HepG2 (cell line): ENCODE measurements at regions not wholly inside any gene's neighbourhood (a gene's known extent, or its start where the extent isn't known, plus 50 kb on each side); places are given as distances from the start of the nearest gene placed in this dataset.
A peak's percentile ranks its signal among the peaks of the same experiment; 100 is the strongest.

Experiments used
- CTCF ChIP-seq: sonication (generic); formaldehyde crosslinking; IDR thresholded peaks from 2 replicates; pipeline ENCODE4 v1.5.0; 2020; ENCODE audit warnings: mild to moderate bottlenecking, missing genetic modification reagents, moderate library complexity
- KDM4B ChIP-seq: sonication (generic); formaldehyde crosslinking; IDR thresholded peaks from 2 replicates; pipeline ENCODE4 v1.4.0; 2020; ENCODE audit warnings: missing genetic modification reagents
- KLF6 ChIP-seq: IDR thresholded peaks from 2 replicates; pipeline ENCODE4 v1.8.0; 2016; ENCODE audit warnings: missing biosample characterization, missing genetic modification reagents
- MAZ ChIP-seq, 2 experiments: sonication (generic) in 1 of 2; formaldehyde crosslinking in 1 of 2; IDR thresholded peaks; 2 replicates each; pipeline versions ENCODE4 v1.5.0 to v1.6.1; 2012 to 2020; ENCODE audit warnings: low read depth in 2 of 2, mild to moderate bottlenecking in 2 of 2, borderline replicate concordance in 1 of 2, improper control_type of control experiment in 1 of 2, low read length in 1 of 2, missing genetic modification reagents in 1 of 2, moderate library complexity in 1 of 2
- NR1H2 ChIP-seq: sonication (generic); formaldehyde crosslinking; IDR thresholded peaks from 2 replicates; pipeline ENCODE4 v1.8.1; 2022; ENCODE audit warnings: low read depth, missing genetic modification reagents, borderline replicate concordance
- PATZ1 ChIP-seq: sonication (generic); formaldehyde crosslinking; IDR thresholded peaks from 2 replicates; pipeline ENCODE4 v1.4.0; 2020; ENCODE audit warnings: missing genetic modification reagents
- POGK ChIP-seq: sonication (generic); formaldehyde crosslinking; conservative IDR thresholded peaks from 2 replicates; pipeline ENCODE4 v1.8.0; 2022; ENCODE audit warnings: mild to moderate bottlenecking, moderate library complexity, missing genetic modification reagents
- PRDM10 ChIP-seq: sonication (generic); formaldehyde crosslinking; IDR thresholded peaks from 2 replicates; pipeline ENCODE4 v1.4.0; 2020; ENCODE audit warnings: low read depth, missing genetic modification reagents
- TCF7L2 ChIP-seq: IDR thresholded peaks from 2 replicates; pipeline ENCODE4 v1.6.1; 2011; ENCODE audit warnings: mild to moderate bottlenecking, low read depth, low read length, moderate library complexity
- ZNF251 ChIP-seq: sonication (generic); formaldehyde crosslinking; IDR thresholded peaks from 2 replicates; pipeline ENCODE4 v1.9.0; 2021; ENCODE audit warnings: mild to moderate bottlenecking, missing genetic modification reagents
- ZNF282 ChIP-seq: fragments of 450-650 bp; IDR thresholded peaks from 2 replicates; pipeline ENCODE4 v1.6.1; 2018; ENCODE audit not compliant: partially characterized antibody
- ZNF292 ChIP-seq: sonication (generic); formaldehyde crosslinking; IDR thresholded peaks from 2 replicates; pipeline ENCODE4 v1.8.1; 2022; ENCODE audit warnings: mild to moderate bottlenecking, low read depth, missing genetic modification reagents, borderline replicate concordance
- ZNF34 ChIP-seq: sonication (generic); formaldehyde crosslinking; IDR thresholded peaks from 2 replicates; pipeline ENCODE4 v1.4.0; 2020; ENCODE audit warnings: mild to moderate bottlenecking, missing genetic modification reagents, borderline replicate concordance
- ZNF512 ChIP-seq: sonication (generic); formaldehyde crosslinking; IDR thresholded peaks from 2 replicates; pipeline ENCODE4 v1.4.0; 2020; ENCODE audit warnings: mild to moderate bottlenecking, missing genetic modification reagents
- ZNF577 ChIP-seq: sonication (generic); formaldehyde crosslinking; IDR thresholded peaks from 2 replicates; pipeline ENCODE4 v1.4.0; 2020; ENCODE audit warnings: mild to moderate bottlenecking, low read depth, missing genetic modification reagents, borderline replicate concordance
- ZNF782 ChIP-seq: sonication (generic); formaldehyde crosslinking; IDR thresholded peaks from 2 replicates; pipeline ENCODE4 v1.4.0; 2020; ENCODE audit warnings: missing genetic modification reagents, mild to moderate bottlenecking, borderline replicate concordance

GRCh38 chr2:9770308-9771100 lies 72.8 kb upstream of the TAF1B start (continued):
- TF ChIP-seq PATZ1 (CRISPR knock-in tag), result peak; percentile 39; the same call in 1 of the 2 replicates
- peak; percentile 45; the same call in 1 of the 2 replicates for TF ChIP-seq ZNF292 (CRISPR knock-in tag)
- TF ChIP-seq MAZ (IDR thresholded peaks at IDR 0.05; ENCODE audit: borderline replicate concordance, low read depth, low read length), result no peak
- TF ChIP-seq MAZ (CRISPR knock-in tag; IDR thresholded peaks at IDR 0.05; ENCODE audit: low read depth), result 0 out of 2 replicates have a peak, but pooled peaks have one; percentile 22
- TF ChIP-seq ZNF282, result no peak
- TF ChIP-seq TCF7L2, result no peak
- TF ChIP-seq ZNF577 (CRISPR knock-in tag), result no peak
- TF ChIP-seq ZNF512 (CRISPR knock-in tag), result no peak
- no peak for TF ChIP-seq ZNF782 (CRISPR knock-in tag)
- TF ChIP-seq ZNF34 (CRISPR knock-in tag), result no peak
- no peak for TF ChIP-seq ZNF251 (CRISPR knock-in tag)
- TF ChIP-seq CTCF (CRISPR knock-in tag), result peak; percentile 82
- TF ChIP-seq NR1H2 (CRISPR knock-in tag), result no peak
- 0 out of 2 replicates have a peak, but pooled peaks have one; percentile 16 for TF ChIP-seq KDM4B (CRISPR knock-in tag)
- TF ChIP-seq KLF6 (CRISPR knock-in tag), result no peak
- TF ChIP-seq POGK (CRISPR knock-in tag), result no peak
- peak; percentile 44; the same call in 1 of the 2 replicates for TF ChIP-seq PRDM10 (CRISPR knock-in tag)
